SJSA1 (cell line): ENCODE measurements at regions not wholly inside any gene's neighbourhood (a gene's known extent, or its start where the extent isn't known, plus 50 kb on each side); places are given as distances from the start of the nearest gene placed in this dataset.

Source experiments
- DNase-seq, 2 experiments: peaks; one replicate each; pipeline ENCODE4 v3.0.0-alpha.2; 2015 to 2020; ENCODE audit warnings: low spot score in 2 of 2, low read depth in 1 of 2
- H3K27ac ChIP-seq: fragments of 250-450 bp; sonication (Bioruptor Pico); 2 replicates; pipeline ENCODE4 v1.5.1; 2020; ENCODE audit warnings: mild to moderate bottlenecking, moderate library complexity
- H3K27me3 ChIP-seq: fragments of 250-450 bp; sonication (Bioruptor Pico); replicated peaks from 2 replicates; pipeline ENCODE4 v1.5.1; 2020; ENCODE audit warnings: mild to moderate bottlenecking, moderate library complexity
- H3K36me3 ChIP-seq: fragments of 250-450 bp; sonication (Bioruptor Pico); 2 replicates; pipeline ENCODE4 v1.5.1; 2020; ENCODE audit warnings: mild to moderate bottlenecking
- H3K4me1 ChIP-seq: fragments of 250-450 bp; sonication (Bioruptor Pico); replicated peaks from 2 replicates; pipeline ENCODE4 v1.6.1; 2021; ENCODE audit warnings: mild to moderate bottlenecking
- H3K4me3 ChIP-seq: fragments of 250-450 bp; sonication (Bioruptor Pico); 2 replicates; pipeline ENCODE4 v1.5.1; 2020; ENCODE audit warnings: mild to moderate bottlenecking
- H3K9me3 ChIP-seq: fragments of 250-450 bp; sonication (Bioruptor Pico); replicated peaks from 2 replicates; pipeline ENCODE4 v1.5.1; 2020; ENCODE audit warnings: mild to moderate bottlenecking

DNA sequence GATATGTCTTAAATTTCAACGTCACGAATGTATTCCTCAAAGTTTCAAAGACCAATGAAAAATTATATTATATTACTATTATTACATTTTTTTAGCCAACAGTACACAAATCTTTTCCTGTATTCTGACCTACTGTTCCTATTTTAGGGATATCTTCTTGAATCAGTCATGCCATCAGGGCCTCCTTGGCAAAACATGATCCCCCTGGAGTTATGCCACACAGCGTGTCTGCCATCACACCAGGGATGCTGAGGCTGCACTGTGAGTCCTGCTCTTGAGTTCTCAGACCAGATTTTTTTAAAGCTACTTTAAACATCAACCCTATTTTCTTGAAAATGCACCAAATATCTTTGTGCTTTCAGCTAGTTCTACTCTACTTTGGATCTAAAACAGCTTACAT lies 425.9 kb upstream of the ZNF385D start:
- Histone ChIP-seq H3K36me3 (no peaks in the 10 kb centered on the region), H3K4me1 (no peaks in the 10 kb centered on the region), H3K27me3 (no peaks in the 10 kb centered on the region), H3K9me3 (no peaks in the 10 kb centered on the region), H3K4me3 (no peak overlapping the region), H3K27ac (no peak overlapping the region)
- no peak for DNase-seq

- no peak for DNase-seq
- Histone ChIP-seq H3K9me3 (no peaks in the 10 kb centered on the region), H3K4me3 (no peak overlapping the region), H3K27ac (no peak overlapping the region), H3K36me3 (no peaks in the 10 kb centered on the region), H3K4me1 (no peaks in the 10 kb centered on the region), H3K27me3 (no peaks in the 10 kb centered on the region)
These were observed 438.6 kb upstream of the ZNF385D start for GRCh38 chr3:22189616-22190015.

GRCh38 chr3:22199095-22199494 lies 448.1 kb upstream of the ZNF385D start:
- Histone ChIP-seq H3K4me1 (no peaks in the 10 kb centered on the region), H3K4me3 (no peak overlapping the region), H3K36me3 (no peaks in the 10 kb centered on the region), H3K27me3 (no peaks in the 10 kb centered on the region), H3K27ac (no peak overlapping the region), H3K9me3 (no peaks in the 10 kb centered on the region)
- DNase-seq = no peak

DNA sequence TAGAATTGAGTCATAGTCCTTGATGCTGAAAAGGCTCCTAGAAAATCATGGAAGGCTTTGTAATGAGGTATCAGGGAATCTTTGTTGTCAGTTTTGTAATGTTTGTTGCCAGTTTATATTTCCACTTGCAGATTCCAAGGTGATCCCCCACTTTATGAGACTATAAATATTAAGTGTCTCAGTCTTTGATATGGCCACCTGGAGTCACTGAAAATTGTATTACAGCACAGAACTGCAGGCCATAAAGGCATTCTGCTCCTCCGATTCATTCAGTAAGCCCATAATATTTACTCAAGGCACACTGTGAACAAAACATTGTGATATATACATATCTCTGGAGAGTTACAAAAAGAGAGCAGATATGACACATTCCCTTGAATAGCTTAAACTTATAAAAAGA lies 457.8 kb upstream of the ZNF385D start:
- Histone ChIP-seq H3K9me3 (no peaks in the 10 kb centered on the region), H3K27ac (no peak overlapping the region), H3K36me3 (no peaks in the 10 kb centered on the region), H3K4me3 (no peak overlapping the region), H3K4me1 (no peaks in the 10 kb centered on the region), H3K27me3 (no peaks in the 10 kb centered on the region)
- no peak for DNase-seq

- DNase-seq = no peak
- Histone ChIP-seq H3K9me3 (no peaks in the 10 kb centered on the region), H3K4me3 (no peak overlapping the region), H3K36me3 (no peaks in the 10 kb centered on the region), H3K4me1 (no peaks in the 10 kb centered on the region), H3K27ac (no peak overlapping the region), H3K27me3 (no peaks in the 10 kb centered on the region)
These were observed 458.6 kb upstream of the ZNF385D start for GRCh38 chr3:22209578-22209977.

- no peak for DNase-seq
- Histone ChIP-seq H3K9me3 (no peaks in the 10 kb centered on the region), H3K4me3 (no peak overlapping the region), H3K36me3 (no peaks in the 10 kb centered on the region), H3K27me3 (no peaks in the 10 kb centered on the region), H3K4me1 (no peaks in the 10 kb centered on the region), H3K27ac (no peak overlapping the region)
These were observed 459.7 kb upstream of the ZNF385D start for GRCh38 chr3:22210693-22211092.

DNA sequence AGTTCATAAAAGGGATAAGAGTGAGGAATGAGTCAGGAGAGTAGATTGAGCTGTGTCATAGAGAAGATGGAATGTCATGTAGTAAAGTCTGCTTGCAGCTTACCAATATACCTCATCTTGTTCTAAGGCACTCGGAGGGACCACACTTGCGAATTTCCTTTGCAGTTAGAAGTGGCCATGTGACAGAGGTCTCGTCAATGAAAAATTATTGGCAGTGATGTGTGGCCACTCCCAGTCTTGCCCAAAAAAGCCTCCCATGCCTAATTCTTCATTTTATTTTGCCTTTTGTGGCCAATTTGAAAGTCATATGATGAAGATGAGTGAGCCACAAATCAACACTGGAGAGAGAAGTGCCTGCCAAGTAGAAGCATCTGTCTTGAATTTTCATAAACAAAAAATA lies 465.6 kb upstream of the ZNF385D start:
- H3K4me1 ChIP-seq = no peaks in the 10 kb centered on the region
- no peak for DNase-seq
- no peak overlapping the region for H3K4me3 ChIP-seq

GRCh38 chr3:22225161-22225560 lies 474.2 kb upstream of the ZNF385D start:
- H3K36me3 ChIP-seq = no peaks in the 10 kb centered on the region
- no peaks in the 10 kb centered on the region for H3K9me3 ChIP-seq
- H3K4me1 ChIP-seq = no peaks in the 10 kb centered on the region
- no peak overlapping the region for H3K4me3 ChIP-seq
- no peak for DNase-seq
- no peaks in the 10 kb centered on the region for H3K27me3 ChIP-seq
- H3K27ac ChIP-seq = no peak overlapping the region

More for the DNA sequence above, 465.6 kb upstream of the ZNF385D start:
- Histone ChIP-seq H3K27me3 (no peaks in the 10 kb centered on the region), H3K36me3 (no peaks in the 10 kb centered on the region), H3K9me3 (no peaks in the 10 kb centered on the region), H3K27ac (no peak overlapping the region)

- Histone ChIP-seq H3K4me1 (no peaks in the 10 kb centered on the region), H3K36me3 (no peaks in the 10 kb centered on the region), H3K27ac (no peak overlapping the region), H3K9me3 (no peaks in the 10 kb centered on the region), H3K27me3 (no peaks in the 10 kb centered on the region), H3K4me3 (no peak overlapping the region)
- no peak for DNase-seq
These were observed 477.7 kb upstream of the ZNF385D start for GRCh38 chr3:22228705-22229104.

GRCh38 chr3:22231061-22231460 lies 480.1 kb upstream of the ZNF385D start:
- Histone ChIP-seq H3K4me1 (no peaks in the 10 kb centered on the region), H3K9me3 (no peaks in the 10 kb centered on the region), H3K36me3 (no peaks in the 10 kb centered on the region), H3K27me3 (no peaks in the 10 kb centered on the region), H3K4me3 (no peak overlapping the region), H3K27ac (no peak overlapping the region)
- no peak for DNase-seq

DNA sequence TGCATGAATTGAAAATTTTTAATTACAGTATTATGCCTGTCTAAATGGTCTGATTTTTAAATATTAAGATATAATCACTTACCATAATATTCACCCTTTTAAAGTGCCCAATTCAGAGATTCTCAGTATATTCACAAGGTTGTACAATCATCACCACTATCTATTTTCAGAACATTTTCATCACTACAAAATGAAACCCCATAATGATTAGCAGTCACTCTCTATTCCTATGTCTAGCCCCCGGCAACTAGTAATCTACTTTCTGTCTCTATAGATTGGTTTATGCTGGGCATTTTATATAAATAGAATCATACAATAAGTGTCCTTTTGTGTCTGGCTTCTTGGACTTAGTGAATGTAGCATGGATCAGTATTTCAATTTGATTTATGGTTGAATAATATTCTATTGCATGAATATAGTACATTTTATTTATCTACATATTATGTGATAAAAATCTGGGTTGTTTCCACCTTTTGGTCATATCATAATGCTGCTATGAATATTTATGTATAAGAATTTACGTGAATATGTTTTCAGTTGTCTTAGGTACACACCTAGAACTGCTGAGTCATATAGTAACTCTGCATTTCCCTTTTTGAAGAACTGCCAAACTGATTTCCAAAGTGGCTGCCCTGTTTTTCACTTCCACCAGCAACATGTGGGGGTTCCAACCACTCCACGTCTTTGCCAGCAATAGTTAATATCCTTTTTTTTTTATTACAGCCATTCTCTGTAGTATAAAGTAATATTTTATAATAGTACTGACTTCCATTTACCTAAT lies 485.7 kb upstream of the ZNF385D start:
- Histone ChIP-seq H3K4me1 (no peaks in the 10 kb centered on the region), H3K27me3 (no peaks in the 10 kb centered on the region), H3K36me3 (no peaks in the 10 kb centered on the region), H3K4me3 (no peak overlapping the region), H3K9me3 (no peaks in the 10 kb centered on the region), H3K27ac (no peak overlapping the region)
- no peak for DNase-seq

DNA sequence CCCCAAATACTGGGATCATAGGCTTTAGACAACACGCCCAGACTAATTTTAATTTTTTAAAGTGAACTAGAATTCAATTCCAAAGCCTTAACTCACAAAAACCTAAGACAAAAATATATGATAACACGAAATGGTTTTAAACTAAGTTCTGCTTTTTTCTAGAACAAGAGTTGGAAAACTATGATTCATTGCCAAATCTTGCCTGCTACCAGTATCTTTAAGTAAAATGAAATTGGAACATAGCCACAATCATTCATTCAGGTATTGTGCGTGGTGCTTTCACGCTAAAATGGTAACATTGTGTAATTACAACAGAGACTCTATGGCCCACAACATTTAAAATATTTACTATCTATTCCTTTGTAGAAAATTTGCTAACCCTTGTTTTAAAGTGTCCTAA lies 488.0 kb upstream of the ZNF385D start:
- no peaks in the 10 kb centered on the region for H3K4me1 ChIP-seq
- no peak overlapping the region for H3K4me3 ChIP-seq
- H3K27ac ChIP-seq = no peak overlapping the region
- no peak for DNase-seq
- H3K27me3 ChIP-seq = no peaks in the 10 kb centered on the region
- H3K36me3 ChIP-seq = no peaks in the 10 kb centered on the region
- no peaks in the 10 kb centered on the region for H3K9me3 ChIP-seq

- no peaks in the 10 kb centered on the region for H3K9me3 ChIP-seq
- no peak overlapping the region for H3K4me3 ChIP-seq
- no peaks in the 10 kb centered on the region for H3K36me3 ChIP-seq
- no peaks in the 10 kb centered on the region for H3K27me3 ChIP-seq
- no peak for DNase-seq
- H3K27ac ChIP-seq = no peak overlapping the region
- H3K4me1 ChIP-seq = no peaks in the 10 kb centered on the region
These were observed 490.1 kb upstream of the ZNF385D start for GRCh38 chr3:22241110-22241509.

- H3K27ac ChIP-seq = no peak overlapping the region
These were observed 493.9 kb upstream of the ZNF385D start for GRCh38 chr3:22244761-22245521.

More at GRCh38 chr3:22244761-22245521, 493.9 kb upstream of the ZNF385D start:
- Histone ChIP-seq H3K27me3 (no peaks in the 10 kb centered on the region), H3K4me3 (no peak overlapping the region), H3K9me3 (no peaks in the 10 kb centered on the region), H3K36me3 (no peaks in the 10 kb centered on the region), H3K4me1 (no peaks in the 10 kb centered on the region)
- no peak for DNase-seq
